ENCODE measurements at regions not wholly inside any gene's neighbourhood (a gene's known extent, or its start where the extent isn't known, plus 50 kb on each side); places are given as distances from the start of the nearest gene placed in this dataset.

- TF ChIP-seq, protein P1, sequence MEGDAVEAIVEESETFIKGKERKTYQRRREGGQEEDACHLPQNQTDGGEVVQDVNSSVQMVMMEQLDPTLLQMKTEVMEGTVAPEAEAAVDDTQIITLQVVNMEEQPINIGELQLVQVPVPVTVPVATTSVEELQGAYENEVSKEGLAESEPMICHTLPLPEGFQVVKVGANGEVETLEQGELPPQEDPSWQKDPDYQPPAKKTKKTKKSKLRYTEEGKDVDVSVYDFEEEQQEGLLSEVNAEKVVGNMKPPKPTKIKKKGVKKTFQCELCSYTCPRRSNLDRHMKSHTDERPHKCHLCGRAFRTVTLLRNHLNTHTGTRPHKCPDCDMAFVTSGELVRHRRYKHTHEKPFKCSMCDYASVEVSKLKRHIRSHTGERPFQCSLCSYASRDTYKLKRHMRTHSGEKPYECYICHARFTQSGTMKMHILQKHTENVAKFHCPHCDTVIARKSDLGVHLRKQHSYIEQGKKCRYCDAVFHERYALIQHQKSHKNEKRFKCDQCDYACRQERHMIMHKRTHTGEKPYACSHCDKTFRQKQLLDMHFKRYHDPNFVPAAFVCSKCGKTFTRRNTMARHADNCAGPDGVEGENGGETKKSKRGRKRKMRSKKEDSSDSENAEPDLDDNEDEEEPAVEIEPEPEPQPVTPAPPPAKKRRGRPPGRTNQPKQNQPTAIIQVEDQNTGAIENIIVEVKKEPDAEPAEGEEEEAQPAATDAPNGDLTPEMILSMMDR (conservative IDR thresholded peaks at IDR 0.05; ENCODE audit: low read depth, low read length) = no peak
- no peak for TF ChIP-seq EZH2phosphoT487 (IDR thresholded peaks at IDR 0.05; ENCODE audit: borderline replicate concordance, low read length)
- TF ChIP-seq EZH2 (IDR thresholded peaks at IDR 0.05; ENCODE audit: low read length, unreplicated experiment) = no peak
Measured at GRCh38 chr7:53983480-53983879, 558.7 kb upstream of the VSTM2A start.
